Right cardiac atrium (tissue), 5 donors: ENCODE measurements at regions not wholly inside any gene's neighbourhood (a gene's known extent, or its start where the extent isn't known, plus 50 kb on each side); places are given as distances from the start of the nearest gene placed in this dataset.

Experiments
- ATAC-seq, 2 donors: fragments of 200-7000 bp; cut with Tn5 transposase; one replicate each; pipeline versions ENCODE4 v1.8.0 to v1.9.1; 2020; ENCODE audit warnings: moderate library complexity in 2 of 2, mild to moderate bottlenecking in 1 of 2
- DNase-seq, 3 donors: peaks; one replicate each; pipeline ENCODE4 v3.0.0-alpha.2; 2020
- H3K27ac ChIP-seq: one replicate; pipeline ENCODE4 v1.5.1; 2013; ENCODE audit warnings: mild to moderate bottlenecking, low read length, control low read depth, moderate library complexity
- H3K27me3 ChIP-seq: one replicate; pipeline ENCODE4 v1.6.1; 2013; ENCODE audit not compliant: control insufficient read depth, insufficient read depth
- H3K4me1 ChIP-seq: one replicate; pipeline ENCODE4 v1.6.1; 2013; ENCODE audit warnings: low read length; ENCODE audit not compliant: control insufficient read depth, insufficient read depth
- H3K4me3 ChIP-seq: one replicate; pipeline ENCODE4 v1.5.1; 2013; ENCODE audit warnings: low read length, control low read depth
- H3K9me3 ChIP-seq: one replicate; pipeline ENCODE4 v1.6.1; 2013; ENCODE audit warnings: low read length; ENCODE audit not compliant: control insufficient read depth
- WGBS: extraction: QIAGEN DNeasy Blood & Tissue Kit; methylation state at CpG from one replicate; pipeline ENCODE4 v1.1.7; 2013; 5-methylcytosine and 5-hydroxymethylcytosine counted together
- intact Hi-C, 4 donors: fragments of 100-400 bp; cut with DNase I; formaldehyde crosslinking; loops; one replicate each; pipeline versions ENCODE4 v1.11.0 to v1.14.0; 2022 to 2023
- donor health status: healthy with polysubstance abuse.
- donor health status: DM: no; HTN: yes; CAD: no.
- donor health status: DM: no; HTN: no; CAD: no.
- donor health status: DM: no; HTN: yes; CAD: no; lungs with severe emphysema.
- donor health status: DM: yes; HTN: yes; CAD: no.

DNA sequence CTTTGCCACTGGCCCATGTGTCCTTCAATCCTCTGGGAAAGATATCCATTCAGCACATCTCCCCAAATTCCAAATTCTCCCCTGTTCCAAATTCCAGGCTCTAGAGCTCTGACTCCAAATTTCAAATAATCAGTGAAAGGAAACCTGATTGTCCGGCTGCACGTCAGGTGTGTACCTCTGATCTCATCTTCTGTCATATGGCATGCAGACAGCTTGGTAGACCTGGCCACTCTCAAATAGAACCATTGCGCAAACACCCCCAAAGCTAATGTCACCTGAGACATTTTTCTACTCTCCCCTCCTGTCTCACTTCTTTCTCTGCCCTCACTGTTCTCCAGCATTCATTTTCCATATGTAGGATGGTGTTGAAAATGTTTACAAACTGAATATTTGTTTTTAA, 337.0 kb upstream of the DYNLRB2 start:
- DNase-seq (no peak), ATAC-seq (no peak)
- Histone ChIP-seq H3K27me3 (no peaks in the 10 kb centered on the region), H3K4me1 (no peaks in the 10 kb centered on the region), H3K4me3 (no peak overlapping the region), H3K9me3 (no peaks in the 10 kb centered on the region), H3K27ac (no peak overlapping the region)
- WGBS = 91% methylated on average over 3 of the region's 3 CpGs
- intact Hi-C loops = no loop called here

- 72% methylated on average over 4 of the region's 4 CpGs for WGBS
- intact Hi-C loops = no loop called here
- no peak for ATAC-seq
These were observed 337.9 kb upstream of the DYNLRB2 start for GRCh38 chr16:80202831-80203413.

DNA sequence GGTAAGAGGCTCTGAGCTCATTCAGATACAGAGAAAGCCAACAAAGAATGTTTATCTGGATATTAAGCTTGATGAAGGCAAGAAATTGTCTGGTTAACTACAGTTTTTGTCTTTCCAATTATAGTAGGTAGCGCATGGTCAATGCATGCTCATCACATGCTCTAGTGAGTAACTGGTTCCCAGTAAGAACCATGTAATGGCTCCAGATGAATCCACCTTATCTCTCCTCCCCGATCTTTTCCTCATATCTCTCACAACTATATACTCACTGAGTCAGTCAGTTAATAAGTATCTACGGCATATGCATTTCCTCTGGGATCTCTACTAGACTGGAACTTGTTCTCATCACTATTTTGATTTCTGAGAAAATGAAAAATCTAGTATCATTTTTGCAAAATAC, 340.7 kb upstream of the DYNLRB2 start:
- H3K27ac ChIP-seq = no peak overlapping the region
- DNase-seq = no peak
- H3K27me3 ChIP-seq = no peaks in the 10 kb centered on the region
- H3K4me1 ChIP-seq = no peaks in the 10 kb centered on the region
- no peak overlapping the region for H3K4me3 ChIP-seq
- no peaks in the 10 kb centered on the region for H3K9me3 ChIP-seq
- intact Hi-C loops = no loop called here
- no peak for ATAC-seq
- WGBS = 89% methylated on average over 3 of the region's 3 CpGs

More at GRCh38 chr16:80202831-80203413, 337.9 kb upstream of the DYNLRB2 start:
- no peaks in the 10 kb centered on the region for H3K4me1 ChIP-seq
- DNase-seq = no peak
- no peaks in the 10 kb centered on the region for H3K27me3 ChIP-seq
- no peak overlapping the region for H3K4me3 ChIP-seq
- H3K27ac ChIP-seq = no peak overlapping the region
- H3K9me3 ChIP-seq = no peaks in the 10 kb centered on the region

DNA sequence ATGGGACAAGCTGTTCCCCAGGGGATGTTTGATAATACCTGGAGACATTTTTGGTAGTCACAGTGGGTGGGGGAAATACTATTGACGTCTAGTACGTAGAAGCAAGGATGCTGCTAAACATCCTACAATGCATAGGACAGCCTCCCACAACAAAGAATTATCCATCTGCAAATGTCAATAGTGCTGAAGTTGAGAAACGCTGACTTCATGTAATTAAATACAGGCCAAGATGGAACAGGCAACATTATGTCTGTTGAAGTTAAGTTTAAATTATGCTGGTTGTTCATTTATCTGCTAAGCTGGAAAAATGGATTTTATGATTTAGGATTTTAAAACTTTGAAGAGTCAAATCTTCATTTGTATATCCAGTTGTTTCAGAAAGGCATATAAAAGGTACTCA, 341.2 kb upstream of the DYNLRB2 start:
- H3K27me3 ChIP-seq = no peaks in the 10 kb centered on the region
- H3K9me3 ChIP-seq = no peaks in the 10 kb centered on the region
- WGBS = 90% methylated on average over 3 of the region's 3 CpGs
- H3K4me3 ChIP-seq = no peak overlapping the region
- no peak overlapping the region for H3K27ac ChIP-seq
- DNase-seq (no peak), ATAC-seq (no peak)
- H3K4me1 ChIP-seq = no peaks in the 10 kb centered on the region
- intact Hi-C loops = no loop called here

DNA sequence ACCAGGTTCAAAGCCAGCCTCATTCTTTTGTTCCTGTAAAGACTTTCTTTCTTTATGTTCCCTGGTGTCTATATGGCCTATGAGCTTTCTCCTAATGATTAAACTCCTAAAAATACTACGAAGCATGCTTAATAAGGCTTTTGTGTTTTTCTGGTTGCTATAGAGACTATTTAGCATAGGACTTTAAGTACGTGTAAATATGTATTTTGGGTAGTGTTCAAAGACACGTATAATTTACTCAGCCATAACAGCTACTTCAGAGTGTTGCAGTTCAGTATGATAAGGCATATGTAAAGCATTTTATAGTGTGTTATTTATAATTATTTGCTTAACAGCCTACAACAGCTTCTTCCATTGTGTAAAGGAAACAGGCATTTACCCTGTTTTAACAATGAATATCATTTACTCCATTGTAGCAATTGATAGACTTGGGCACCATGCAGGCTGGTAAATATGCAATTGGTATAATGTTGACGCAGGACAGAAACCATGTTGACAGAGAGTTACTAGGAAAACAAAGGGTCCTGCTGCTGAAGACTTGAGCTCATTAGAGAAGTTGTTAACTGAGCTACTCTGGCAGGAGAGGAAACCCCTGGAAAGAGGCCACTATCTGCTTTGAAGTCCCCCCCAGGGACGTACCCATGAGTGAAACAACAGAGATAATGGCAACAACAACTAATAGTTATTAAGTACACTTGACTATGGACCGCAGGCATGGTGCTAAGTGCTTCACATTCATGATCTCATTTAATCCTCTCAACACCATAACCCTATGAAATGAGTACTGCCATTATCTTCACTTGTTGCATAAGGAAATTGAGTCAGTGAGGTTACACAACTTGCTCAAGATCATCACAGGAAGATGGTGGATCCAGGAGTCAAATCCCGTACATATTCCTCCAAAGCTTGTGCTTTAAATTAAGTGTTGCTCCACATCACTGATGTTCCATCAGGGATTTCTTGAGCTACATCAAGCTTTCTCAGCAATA, 342.2 kb upstream of the DYNLRB2 start:
- Histone ChIP-seq H3K27me3 (no peaks in the 10 kb centered on the region), H3K4me1 (no peaks in the 10 kb centered on the region), H3K9me3 (no peaks in the 10 kb centered on the region), H3K27ac (no peak overlapping the region), H3K4me3 (no peak overlapping the region)
- WGBS = 42% methylated on average over 7 of the region's 7 CpGs
- intact Hi-C loops = no loop called here
- ATAC-seq (no peak), DNase-seq (no peak)

DNA sequence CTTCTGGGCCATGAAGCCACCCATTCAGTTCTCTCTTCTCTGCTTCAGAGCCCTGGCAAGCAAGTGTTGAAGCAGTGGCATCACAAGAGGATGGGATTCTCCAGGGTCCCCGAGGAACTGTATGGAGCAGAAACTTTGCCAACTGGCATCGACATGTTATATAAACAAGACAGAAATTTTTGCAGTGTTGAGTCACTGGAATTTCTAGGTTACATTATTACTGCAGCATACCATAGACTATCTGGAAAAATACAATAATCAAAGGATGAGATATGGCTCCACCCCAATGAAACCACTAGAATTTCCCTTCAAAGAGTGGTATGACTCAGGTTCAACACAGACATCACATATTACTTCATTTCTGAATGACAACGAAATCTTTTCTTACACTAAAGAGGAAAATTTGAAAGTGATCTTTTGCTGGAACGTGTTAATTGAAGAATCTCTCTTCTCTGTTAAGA, 343.0 kb upstream of the DYNLRB2 start:
- intact Hi-C loops = no loop called here
- H3K27me3 ChIP-seq = no peaks in the 10 kb centered on the region
- WGBS = 39% methylated on average over 4 of the region's 4 CpGs
- DNase-seq (no peak), ATAC-seq (no peak)
- no peaks in the 10 kb centered on the region for H3K9me3 ChIP-seq
- no peaks in the 10 kb centered on the region for H3K4me1 ChIP-seq
- no peak overlapping the region for H3K27ac ChIP-seq
- H3K4me3 ChIP-seq = no peak overlapping the region

GRCh38 chr16:80191928-80192327, 348.9 kb upstream of the DYNLRB2 start:
- WGBS = 66% methylated on average over 3 of the region's 3 CpGs
- H3K9me3 ChIP-seq = no peaks in the 10 kb centered on the region
- no peaks in the 10 kb centered on the region for H3K27me3 ChIP-seq
- no peak overlapping the region for H3K27ac ChIP-seq
- peak; percentile 40 to 62 for ATAC-seq
- H3K4me1 ChIP-seq = peaks cover 1% of the 10 kb centered on the region
- no peak overlapping the region for H3K4me3 ChIP-seq
- intact Hi-C loops = no loop called here
- DNase-seq = no peak

- ATAC-seq = no peak
- 68% methylated on average over 7 of the region's 7 CpGs for WGBS
- intact Hi-C loops = no loop called here
These were observed 351.2 kb upstream of the DYNLRB2 start for GRCh38 chr16:80189476-80190175.

GRCh38 chr16:80176114-80176513, 364.7 kb upstream of the DYNLRB2 start:
- DNase-seq (no peak), ATAC-seq (no peak)
- Histone ChIP-seq H3K4me3 (no peak overlapping the region), H3K27ac (no peak overlapping the region), H3K27me3 (no peaks in the 10 kb centered on the region), H3K4me1 (no peaks in the 10 kb centered on the region), H3K9me3 (no peaks in the 10 kb centered on the region)
- WGBS = 82% methylated on average over 1 of the region's 1 CpG
- intact Hi-C loops = no loop called here

More at GRCh38 chr16:80189476-80190175, 351.2 kb upstream of the DYNLRB2 start:
- Histone ChIP-seq H3K27ac (no peak overlapping the region), H3K27me3 (no peaks in the 10 kb centered on the region), H3K4me3 (no peak overlapping the region), H3K9me3 (no peaks in the 10 kb centered on the region), H3K4me1 (peaks cover 1% of the 10 kb centered on the region)
- no peak for DNase-seq

GRCh38 chr16:80175011-80175410, 365.8 kb upstream of the DYNLRB2 start:
- no peak overlapping the region for H3K27ac ChIP-seq
- H3K9me3 ChIP-seq = no peaks in the 10 kb centered on the region
- no peak for DNase-seq
- no peak overlapping the region for H3K4me3 ChIP-seq
- H3K4me1 ChIP-seq = no peaks in the 10 kb centered on the region
- ATAC-seq = no peak
- intact Hi-C loops = no loop called here
- WGBS = 72% methylated on average over 1 of the region's 1 CpG
- H3K27me3 ChIP-seq = no peaks in the 10 kb centered on the region

GRCh38 chr16:80174416-80174815, 366.4 kb upstream of the DYNLRB2 start:
- ATAC-seq (no peak), DNase-seq (no peak)
- H3K27me3 ChIP-seq = no peaks in the 10 kb centered on the region
- no peaks in the 10 kb centered on the region for H3K9me3 ChIP-seq
- intact Hi-C loops = no loop called here
- no peak overlapping the region for H3K4me3 ChIP-seq
- no peak overlapping the region for H3K27ac ChIP-seq
- no peaks in the 10 kb centered on the region for H3K4me1 ChIP-seq
- WGBS = 71% methylated on average over 2 of the region's 2 CpGs
